GM11168 (cell line): ENCODE measurements at regions not wholly inside any gene's neighbourhood (a gene's known extent, or its start where the extent isn't known, plus 50 kb on each side); places are given as distances from the start of the nearest gene placed in this dataset.

Source experiments
- in situ Hi-C: fragments of 300-500 bp; cut with MboI; formaldehyde crosslinking; loops from one replicate; pipeline ENCODE4 v1.12.0; 2022; ENCODE audit warnings: low sequenced_read_pairs; ENCODE audit not compliant: unreplicated experiment

- in situ Hi-C loops, result no loop called here
Measured at GRCh38 chr18:26621161-26622026, 73.0 kb upstream of the KCTD1 start.

GRCh38 chr18:26619350-26619749 lies 71.0 kb upstream of the KCTD1 start:
- in situ Hi-C loops, result no loop called here

GRCh38 chr18:26618135-26618534 lies 69.8 kb upstream of the KCTD1 start:
- in situ Hi-C loops, result no loop called here

- in situ Hi-C loops, result no loop called here
Measured at GRCh38 chr18:26617151-26617554, 68.8 kb upstream of the KCTD1 start.

GRCh38 chr18:26614374-26614773 lies 66.0 kb upstream of the KCTD1 start:
- in situ Hi-C loops, result no loop called here
